CD14-positive monocyte (primary cell): ENCODE measurements at regions not wholly inside any gene's neighbourhood (a gene's known extent, or its start where the extent isn't known, plus 50 kb on each side); places are given as distances from the start of the nearest gene placed in this dataset.
"Not testable (repeated sequence)": the region's sequence is repeated elsewhere in the genome, so short reads cannot be mapped to it uniquely, and the experiment has no call there.

Experiments
- DNase-seq, 3 donors: peaks; one replicate each; pipeline ENCODE4 v3.0.0-alpha.2; 2011 to 2022
- H2AFZ ChIP-seq: 2 replicates; pipeline ENCODE4 v1.6.0; 2012; ENCODE audit warnings: mild to moderate bottlenecking, low read depth, low read length, inconsistent platforms; ENCODE audit not compliant: insufficient read depth, poor library complexity, severe bottlenecking
- H3K27ac ChIP-seq, 2 donors: 1 replicate in 1 of 2; 2 replicates in 1 of 2; pipeline ENCODE4 v1.5.1; 2012 to 2013; ENCODE audit warnings: low read length in 2 of 2, control low read depth in 1 of 2, inconsistent platforms in 1 of 2, low read depth in 1 of 2, mild to moderate bottlenecking in 1 of 2
- H3K27me3 ChIP-seq, 2 donors: one replicate each; pipeline versions ENCODE4 v1.6.0 to v1.6.1; 2011 to 2013; ENCODE audit warnings: low read length in 2 of 2; ENCODE audit not compliant: control insufficient read depth in 2 of 2, insufficient read depth in 2 of 2
- H3K36me3 ChIP-seq, 2 donors: replicated peaks in 1 of 2; 1 replicate in 1 of 2; 2 replicates in 1 of 2; pipeline versions ENCODE4 v1.5.1 to v1.6.1; 2012 to 2013; ENCODE audit warnings: low read length in 2 of 2, control low read depth in 1 of 2, inconsistent platforms in 1 of 2, mild to moderate bottlenecking in 1 of 2; ENCODE audit not compliant: insufficient read depth in 2 of 2, control insufficient read depth in 1 of 2
- H3K4me1 ChIP-seq, 2 donors: 1 replicate in 1 of 2; 2 replicates in 1 of 2; pipeline versions ENCODE4 v1.5.1 to v1.6.1; 2012 to 2013; ENCODE audit warnings: low read length in 2 of 2, control low read depth in 1 of 2, inconsistent platforms in 1 of 2, mild to moderate bottlenecking in 1 of 2, moderate library complexity in 1 of 2; ENCODE audit not compliant: insufficient read depth in 2 of 2, control insufficient read depth in 1 of 2
- H3K4me2 ChIP-seq: replicated peaks from 2 replicates; pipeline ENCODE3; 2012; ENCODE audit warnings: low read length, moderate library complexity, mild to moderate bottlenecking; ENCODE audit not compliant: poor library complexity, severe bottlenecking; ENCODE audit errors: extremely low read depth
- H3K4me3 ChIP-seq, 3 experiments: fragments of 200-600 bp in 1 of 3; sonication (generic) in 1 of 3; replicated peaks in 1 of 3; 1 replicate in 2 of 3; 2 replicates in 1 of 3; pipeline ENCODE4 v1.5.1; 2011 to 2013; ENCODE audit warnings: low read length in 3 of 3, mild to moderate bottlenecking in 3 of 3, control low read depth in 2 of 3, low read depth in 2 of 3, inconsistent platforms in 1 of 3, moderate library complexity in 1 of 3
- H3K79me2 ChIP-seq: 2 replicates; pipeline ENCODE4 v1.6.0; 2012; ENCODE audit warnings: mild to moderate bottlenecking, control low read depth, inconsistent platforms, low read length, moderate library complexity; ENCODE audit not compliant: insufficient read depth
- H3K9ac ChIP-seq: 2 replicates; pipeline ENCODE4 v1.6.0; 2017; ENCODE audit warnings: low read length, mild to moderate bottlenecking; ENCODE audit not compliant: insufficient read depth, poor library complexity, severe bottlenecking
- H3K9me3 ChIP-seq, 2 donors: replicated peaks in 1 of 2; 1 replicate in 1 of 2; 2 replicates in 1 of 2; pipeline versions ENCODE4 v1.5.1 to v1.6.1; 2012 to 2013; ENCODE audit warnings: low read length in 2 of 2, control low read depth in 1 of 2; ENCODE audit not compliant: control insufficient read depth in 1 of 2, insufficient read depth in 1 of 2
- H4K20me1 ChIP-seq: 2 replicates; pipeline ENCODE4 v1.6.0; 2012; ENCODE audit warnings: mild to moderate bottlenecking, low read length, control low read depth, moderate library complexity; ENCODE audit not compliant: insufficient read depth
- H3K27ac Mint-ChIP-seq, 7 donors: one replicate each; pipeline ENCODE4 v1.8.0; 2020; ENCODE audit warnings: mild to moderate bottlenecking in 7 of 7, mixed read lengths in 7 of 7, moderate library complexity in 6 of 7, inconsistent platforms in 2 of 7
- H3K27me3 Mint-ChIP-seq, 3 donors: one replicate each; pipeline ENCODE4 v1.8.0; 2021 to 2022; ENCODE audit warnings: low read depth in 3 of 3, mild to moderate bottlenecking in 3 of 3, mixed read lengths in 3 of 3, moderate library complexity in 3 of 3, inconsistent platforms in 1 of 3
- H3K36me3 Mint-ChIP-seq, 2 donors: one replicate each; pipeline ENCODE4 v1.8.0; 2020; ENCODE audit warnings: mixed read lengths in 2 of 2, inconsistent platforms in 1 of 2, mild to moderate bottlenecking in 1 of 2
- H3K4me1 Mint-ChIP-seq: one replicate; pipeline ENCODE4 v1.8.0; 2020; ENCODE audit warnings: mild to moderate bottlenecking, mixed read lengths
- H3K4me3 Mint-ChIP-seq, 2 donors: one replicate each; pipeline ENCODE4 v1.8.0; 2020; ENCODE audit warnings: mild to moderate bottlenecking in 2 of 2, mixed read lengths in 2 of 2, moderate library complexity in 1 of 2
- H3K9me3 Mint-ChIP-seq, 7 donors: one replicate each; pipeline ENCODE4 v1.8.0; 2020 to 2022; ENCODE audit warnings: mixed read lengths in 7 of 7, mild to moderate bottlenecking in 6 of 7, moderate library complexity in 6 of 7, inconsistent platforms in 2 of 7
- WGBS: methylation state at CpG from one replicate; pipeline ENCODE4 v1.1.5; 2013; ENCODE audit warnings: missing lambda C conversion rate; ENCODE audit not compliant: insufficient coverage; 5-methylcytosine and 5-hydroxymethylcytosine counted together
- intact Hi-C, 2 donors: fragments of 100-400 bp; cut with micrococcal nuclease; formaldehyde crosslinking; loops; one replicate each; pipeline versions ENCODE4 v1.15.0 to v1.15.1; 2023

DNA sequence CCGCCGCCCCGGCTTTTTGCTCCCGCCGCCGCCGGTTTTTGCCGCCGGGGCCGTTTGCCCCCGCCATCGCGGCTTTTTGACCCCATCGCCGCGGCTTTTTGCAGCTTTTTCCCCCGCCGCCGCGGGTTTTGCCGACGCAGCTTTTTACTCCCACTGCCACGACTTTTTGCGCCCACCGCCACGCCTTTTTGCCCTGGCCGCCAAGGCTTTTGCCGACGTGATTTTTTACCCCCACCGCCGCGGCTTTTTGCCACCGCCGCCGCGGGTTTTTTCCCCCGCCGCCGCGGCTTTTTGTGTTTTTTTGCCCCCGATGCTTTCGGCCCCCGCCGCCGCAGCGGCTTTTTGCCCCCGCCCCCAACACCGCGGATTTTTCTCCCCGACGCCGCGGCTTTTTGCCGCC is 5001.9 kb upstream of the OR11H1 start:
- H3K4me3 Mint-ChIP-seq, H3K36me3 Mint-ChIP-seq, H3K9me3 ChIP-seq, DNase-seq, H3K4me2 ChIP-seq, H3K27me3 Mint-ChIP-seq, H3K79me2 ChIP-seq, H3K27ac Mint-ChIP-seq, H3K36me3 ChIP-seq, intact Hi-C loops, H4K20me1 ChIP-seq, H3K4me1 Mint-ChIP-seq, H2AFZ ChIP-seq, H3K4me1 ChIP-seq, H3K9me3 Mint-ChIP-seq, H3K27me3 ChIP-seq, H3K4me3 ChIP-seq, H3K9ac ChIP-seq, H3K27ac ChIP-seq: not testable (repeated sequence)
- 50% methylated on average over 1 of the region's 54 CpGs for WGBS

DNA sequence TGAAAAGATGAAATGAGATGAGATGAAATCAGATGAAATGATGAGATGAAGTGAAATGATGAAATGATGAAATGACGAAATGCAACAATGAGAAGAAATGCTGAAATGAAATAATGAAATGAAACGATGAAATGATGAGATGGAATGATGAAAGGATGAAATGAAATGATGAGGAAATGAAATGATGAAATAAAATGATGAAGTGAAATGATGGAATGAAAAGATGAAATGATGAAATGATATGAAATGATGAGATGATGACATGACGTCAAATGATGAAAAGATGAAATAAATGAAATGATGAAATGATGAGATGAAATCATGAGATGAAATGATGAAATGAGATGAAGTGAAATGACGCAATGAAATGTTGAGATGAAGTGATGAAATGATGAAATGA is 4996.9 kb upstream of the OR11H1 start:
- no CpG with 5 or more reads among the region's 4 CpGs for WGBS
- not testable (repeated sequence) for H3K27ac Mint-ChIP-seq, H3K79me2 ChIP-seq

DNA sequence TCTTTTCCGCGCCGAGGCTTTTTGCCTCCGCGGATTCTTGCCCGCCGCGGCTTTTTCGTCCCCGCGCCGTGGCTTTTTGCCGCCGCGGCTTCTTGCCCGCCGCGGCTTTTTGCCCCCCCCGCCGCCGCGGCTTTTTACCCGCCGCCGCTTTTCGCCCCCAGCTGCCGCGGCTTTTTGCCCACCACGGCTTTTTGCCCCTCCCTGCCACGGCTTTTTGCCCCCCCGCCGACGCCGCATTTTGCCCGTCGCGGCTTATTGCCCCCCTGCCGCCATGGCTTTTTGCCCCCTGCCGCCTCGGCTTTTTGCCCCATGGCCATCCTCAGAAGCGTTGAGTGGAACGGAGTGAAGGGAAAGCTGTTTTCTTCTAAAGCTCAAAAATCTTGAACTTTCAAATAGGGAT is 4955.5 kb upstream of the OR11H1 start:
- intact Hi-C loops, H3K4me3 Mint-ChIP-seq, H4K20me1 ChIP-seq, H3K27ac ChIP-seq, H3K27me3 Mint-ChIP-seq, H3K27ac Mint-ChIP-seq, H3K79me2 ChIP-seq, H3K36me3 ChIP-seq, H3K9me3 ChIP-seq, H3K9me3 Mint-ChIP-seq, H2AFZ ChIP-seq, H3K4me2 ChIP-seq, H3K4me1 ChIP-seq, H3K4me3 ChIP-seq, DNase-seq, H3K9ac ChIP-seq, H3K27me3 ChIP-seq, H3K4me1 Mint-ChIP-seq, H3K36me3 Mint-ChIP-seq: not testable (repeated sequence)
- WGBS, result 75% methylated on average over 13 of the region's 42 CpGs

More for the DNA sequence above, 4996.9 kb upstream of the OR11H1 start:
- intact Hi-C loops, H3K4me1 ChIP-seq, H3K27ac ChIP-seq, H3K27me3 ChIP-seq, DNase-seq, H3K4me3 Mint-ChIP-seq, H4K20me1 ChIP-seq, H3K36me3 ChIP-seq, H3K27me3 Mint-ChIP-seq, H3K36me3 Mint-ChIP-seq, H3K9me3 ChIP-seq, H2AFZ ChIP-seq, H3K9ac ChIP-seq, H3K4me2 ChIP-seq, H3K4me1 Mint-ChIP-seq, H3K4me3 ChIP-seq, H3K9me3 Mint-ChIP-seq: not testable (repeated sequence)

GRCh38 chr22:10601071-10601470 is 4926.9 kb upstream of the OR11H1 start:
- H3K4me2 ChIP-seq, H3K9me3 Mint-ChIP-seq, H2AFZ ChIP-seq, H3K9me3 ChIP-seq, H3K79me2 ChIP-seq, H3K4me3 Mint-ChIP-seq, DNase-seq, H3K9ac ChIP-seq, H3K27me3 ChIP-seq, H3K4me1 ChIP-seq, H3K27me3 Mint-ChIP-seq, H4K20me1 ChIP-seq, H3K4me1 Mint-ChIP-seq, H3K36me3 Mint-ChIP-seq, H3K27ac Mint-ChIP-seq, intact Hi-C loops, H3K27ac ChIP-seq, H3K4me3 ChIP-seq, H3K36me3 ChIP-seq: not testable (repeated sequence)
- no CpG with 5 or more reads among the region's 2 CpGs for WGBS
